HL-60 (cell line): ENCODE measurements at regions not wholly inside any gene's neighbourhood (a gene's known extent, or its start where the extent isn't known, plus 50 kb on each side); places are given as distances from the start of the nearest gene placed in this dataset.

Source experiments
- REST ChIP-seq: IDR thresholded peaks from 2 replicates; pipeline ENCODE4 v1.6.1; 2012; ENCODE audit warnings: low read depth; ENCODE audit not compliant: insufficient replicate concordance
- TF ChIP-seq, protein P1 (sequence below): IDR thresholded peaks from one replicate; pipeline ENCODE4 v1.5.1; 2011; ENCODE audit warnings: low read length, control low read depth, inconsistent platforms; ENCODE audit not compliant: insufficient read depth

DNA sequence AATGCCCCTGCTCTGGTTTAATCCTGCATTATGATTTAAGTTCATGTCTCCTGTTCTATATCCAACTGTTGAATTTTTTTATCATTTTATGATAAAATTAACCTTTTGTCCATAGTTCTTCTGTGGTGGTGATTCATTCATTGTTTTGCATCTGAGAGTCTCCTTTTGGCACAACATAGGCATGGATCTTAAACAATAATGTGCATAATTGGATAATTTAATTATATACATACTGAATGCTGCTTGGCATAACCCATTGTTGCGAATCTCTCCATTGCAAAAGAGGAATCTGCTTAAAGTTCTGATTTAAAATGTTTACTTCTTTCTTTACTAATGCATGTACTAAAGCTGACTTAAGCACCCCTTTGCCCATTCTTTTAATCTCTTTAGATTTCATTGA is 2788.4 kb downstream of the PCDH9 start:
- TF ChIP-seq, protein P1, sequence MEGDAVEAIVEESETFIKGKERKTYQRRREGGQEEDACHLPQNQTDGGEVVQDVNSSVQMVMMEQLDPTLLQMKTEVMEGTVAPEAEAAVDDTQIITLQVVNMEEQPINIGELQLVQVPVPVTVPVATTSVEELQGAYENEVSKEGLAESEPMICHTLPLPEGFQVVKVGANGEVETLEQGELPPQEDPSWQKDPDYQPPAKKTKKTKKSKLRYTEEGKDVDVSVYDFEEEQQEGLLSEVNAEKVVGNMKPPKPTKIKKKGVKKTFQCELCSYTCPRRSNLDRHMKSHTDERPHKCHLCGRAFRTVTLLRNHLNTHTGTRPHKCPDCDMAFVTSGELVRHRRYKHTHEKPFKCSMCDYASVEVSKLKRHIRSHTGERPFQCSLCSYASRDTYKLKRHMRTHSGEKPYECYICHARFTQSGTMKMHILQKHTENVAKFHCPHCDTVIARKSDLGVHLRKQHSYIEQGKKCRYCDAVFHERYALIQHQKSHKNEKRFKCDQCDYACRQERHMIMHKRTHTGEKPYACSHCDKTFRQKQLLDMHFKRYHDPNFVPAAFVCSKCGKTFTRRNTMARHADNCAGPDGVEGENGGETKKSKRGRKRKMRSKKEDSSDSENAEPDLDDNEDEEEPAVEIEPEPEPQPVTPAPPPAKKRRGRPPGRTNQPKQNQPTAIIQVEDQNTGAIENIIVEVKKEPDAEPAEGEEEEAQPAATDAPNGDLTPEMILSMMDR = no peak
- no peak for TF ChIP-seq REST
